ENCODE measurements at regions not wholly inside any gene's neighbourhood (a gene's known extent, or its start where the extent isn't known, plus 50 kb on each side); places are given as distances from the start of the nearest gene placed in this dataset.

- intact Hi-C loops (cut with DNase I): loop anchor here (5.0 kb wide), 4 partner anchors 39 to 124 kb away; partner anchors contain the start of gene HNRNPU
- peak; percentile 83 for DNase-seq (ENCODE audit: low spot score)
Observed at GRCh38 chr1:244918421-244919319, 54.3 kb upstream of the HNRNPU start.

GRCh38 chr1:244917073-244917670, 52.8 kb upstream of the HNRNPU start:
- intact Hi-C loops (cut with DNase I): loop anchor here (5.0 kb wide), 4 partner anchors 40 to 125 kb away; partner anchors contain the start of gene HNRNPU
- DNase-seq (ENCODE audit: low spot score): no peak

- intact Hi-C loops (cut with DNase I): loop anchor here (5.0 kb wide), 4 partner anchors 42 to 127 kb away; partner anchors contain the start of gene HNRNPU
- no peak for DNase-seq (ENCODE audit: low spot score)
Observed at GRCh38 chr1:244915736-244916135, 51.4 kb upstream of the HNRNPU start.

GRCh38 chr1:244914761-244915160, 50.4 kb upstream of the HNRNPU start:
- intact Hi-C loops (cut with DNase I): loop anchor here (5.0 kb wide), 4 partner anchors 43 to 128 kb away; partner anchors contain the start of gene HNRNPU
- no peak for DNase-seq (ENCODE audit: low spot score)
